NCI-H526 (cell line): ENCODE measurements at regions not wholly inside any gene's neighbourhood (a gene's known extent, or its start where the extent isn't known, plus 50 kb on each side); places are given as distances from the start of the nearest gene placed in this dataset.

Experiments
- DNase-seq, 2 experiments: peaks; one replicate each; lab custom pipeline; 2025; lab: John Stamatoyannopoulos, UW

DNA sequence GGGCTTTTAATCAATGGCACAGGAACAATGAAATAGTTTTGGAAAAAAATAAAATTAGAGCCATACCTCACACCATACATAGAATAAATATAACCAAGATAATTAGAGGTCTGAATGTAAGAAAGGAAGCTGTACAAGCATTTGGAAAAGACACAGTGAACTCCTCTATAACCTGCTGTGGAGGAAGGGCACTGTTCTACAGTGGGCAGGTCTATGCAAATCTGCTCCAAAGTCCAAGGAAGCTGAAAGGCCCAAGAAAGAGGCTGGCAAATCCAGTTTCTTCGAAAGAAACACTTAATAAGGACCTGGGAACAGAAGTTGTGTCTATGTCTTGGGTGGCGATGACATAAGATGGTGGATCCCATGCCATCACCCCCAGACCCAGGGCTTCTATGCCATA, 169.4 kb upstream of the RALGAPA2 start:
- no peak for DNase-seq

DNA sequence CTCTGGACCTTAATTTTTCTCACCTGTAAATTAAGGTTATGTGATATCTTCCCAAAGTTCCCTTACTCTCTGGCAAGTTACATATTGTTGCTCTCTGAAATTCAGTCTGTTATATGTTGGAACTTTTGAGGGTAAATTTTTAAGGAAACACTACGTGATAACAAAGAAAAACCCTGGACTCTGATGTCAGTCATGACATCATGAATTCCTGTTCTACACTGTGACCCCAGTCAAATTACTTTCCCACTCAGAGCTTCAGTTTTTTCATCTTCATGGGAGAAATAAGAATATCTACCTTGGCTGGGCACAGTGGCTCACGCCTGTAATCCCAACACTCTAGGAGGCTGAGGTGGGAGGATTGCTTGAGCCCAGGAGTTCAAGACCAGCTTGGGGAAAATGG, 164.6 kb upstream of the RALGAPA2 start:
- DNase-seq: no peak

DNA sequence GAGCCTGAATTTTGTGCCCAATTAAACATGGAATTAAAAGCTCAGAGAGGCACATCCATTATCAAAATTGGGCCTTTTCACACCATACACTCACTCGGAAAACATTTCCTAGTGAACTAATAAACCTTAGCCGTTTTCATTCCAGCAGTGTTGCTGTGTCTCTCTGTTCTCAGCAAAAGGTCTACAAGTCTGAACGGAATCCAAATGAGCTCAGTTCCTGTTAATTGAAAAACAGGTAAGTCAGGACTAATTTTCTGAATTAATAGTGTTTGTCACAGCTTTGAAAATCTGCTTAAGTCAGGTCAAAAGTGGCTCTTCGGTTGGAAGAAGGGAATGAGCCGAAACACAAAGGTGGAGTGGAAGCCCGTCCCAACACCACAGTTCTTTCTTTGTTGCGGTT, 163.3 kb upstream of the RALGAPA2 start:
- no peak for DNase-seq

DNA sequence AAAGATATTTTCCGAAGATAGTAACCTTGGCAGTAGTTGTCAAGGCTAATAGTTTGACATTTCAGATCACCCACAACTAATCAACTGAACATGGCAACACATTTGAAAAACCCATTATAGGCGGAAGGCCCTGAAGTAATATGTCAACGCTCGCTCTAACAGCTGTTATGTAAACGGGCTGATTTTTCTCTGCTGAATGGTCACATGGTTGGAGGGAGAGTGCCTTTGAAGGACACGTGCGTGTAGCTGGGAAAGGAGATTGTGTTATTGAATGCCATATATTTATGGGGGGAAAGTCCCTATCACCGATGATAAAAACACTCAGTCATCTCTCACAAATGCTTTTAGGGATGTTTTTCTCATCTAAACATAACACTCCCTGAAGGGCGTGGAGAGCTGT, 160.0 kb upstream of the RALGAPA2 start:
- no peak for DNase-seq

DNA sequence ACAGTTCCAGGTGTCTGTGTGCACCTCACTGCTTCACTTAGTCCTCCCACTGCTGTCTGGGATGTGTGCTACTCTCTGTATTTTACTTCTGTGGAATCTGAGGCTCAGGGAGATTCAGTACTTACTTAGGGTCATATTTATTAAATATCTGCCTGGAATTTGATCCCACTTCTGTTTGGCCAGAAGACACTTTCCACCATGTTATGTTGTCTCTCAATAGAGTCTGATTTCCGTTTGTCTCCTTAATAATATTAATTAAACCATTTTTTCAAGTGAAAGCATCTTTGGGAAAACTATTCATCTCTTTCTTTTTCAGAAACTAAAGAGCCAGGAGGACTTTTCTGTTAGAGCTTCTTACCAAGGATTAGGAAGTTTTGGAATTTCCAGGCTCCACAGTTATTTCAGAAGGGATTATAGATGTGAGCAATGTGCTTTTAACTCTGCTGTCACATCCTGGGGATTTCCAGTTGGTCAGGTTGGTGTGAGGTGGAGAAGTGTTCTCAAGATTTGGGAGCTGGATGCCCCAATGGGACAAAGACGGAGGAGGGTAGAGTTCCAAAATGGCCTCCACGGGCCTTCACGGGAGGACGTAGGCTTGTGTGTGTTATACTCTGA, 156.8 kb upstream of the RALGAPA2 start:
- DNase-seq: no peak

DNA sequence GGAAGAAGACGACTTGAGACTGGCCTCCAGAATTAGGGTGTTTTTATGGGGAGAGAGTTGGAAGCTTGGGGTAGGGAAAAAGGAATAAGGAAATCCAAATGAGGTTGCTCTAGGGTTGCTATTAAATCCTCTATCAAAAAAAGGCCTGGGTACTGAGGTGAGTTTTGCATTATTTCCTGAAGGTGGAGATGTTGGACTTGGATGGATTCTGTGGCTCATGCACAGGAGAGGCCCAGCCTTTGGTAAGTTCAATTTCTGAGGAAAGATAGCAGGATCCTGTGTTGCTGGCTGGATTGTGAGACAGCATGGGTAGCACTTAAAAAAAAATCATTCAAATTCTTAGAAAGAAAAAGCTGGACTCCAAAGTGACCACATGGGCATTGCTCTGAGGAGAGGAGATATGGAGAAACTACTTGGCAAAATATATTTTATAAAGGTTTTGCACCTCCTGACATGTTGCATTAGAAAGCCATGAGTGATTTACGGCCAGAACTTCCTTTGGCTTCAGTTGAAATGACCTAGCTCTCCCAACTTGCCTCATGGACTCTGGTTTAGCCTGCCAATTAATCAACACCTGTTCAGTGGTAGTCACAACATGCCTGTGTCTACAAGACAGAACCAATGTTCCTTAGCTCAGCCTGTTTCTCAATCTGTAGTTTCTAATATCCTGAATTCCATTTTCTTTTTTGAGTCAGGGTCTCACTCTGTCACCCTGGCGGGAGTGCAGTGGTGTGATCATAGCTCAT, 152.1 kb upstream of the RALGAPA2 start:
- peak; percentile 69 to 85 for DNase-seq

DNA sequence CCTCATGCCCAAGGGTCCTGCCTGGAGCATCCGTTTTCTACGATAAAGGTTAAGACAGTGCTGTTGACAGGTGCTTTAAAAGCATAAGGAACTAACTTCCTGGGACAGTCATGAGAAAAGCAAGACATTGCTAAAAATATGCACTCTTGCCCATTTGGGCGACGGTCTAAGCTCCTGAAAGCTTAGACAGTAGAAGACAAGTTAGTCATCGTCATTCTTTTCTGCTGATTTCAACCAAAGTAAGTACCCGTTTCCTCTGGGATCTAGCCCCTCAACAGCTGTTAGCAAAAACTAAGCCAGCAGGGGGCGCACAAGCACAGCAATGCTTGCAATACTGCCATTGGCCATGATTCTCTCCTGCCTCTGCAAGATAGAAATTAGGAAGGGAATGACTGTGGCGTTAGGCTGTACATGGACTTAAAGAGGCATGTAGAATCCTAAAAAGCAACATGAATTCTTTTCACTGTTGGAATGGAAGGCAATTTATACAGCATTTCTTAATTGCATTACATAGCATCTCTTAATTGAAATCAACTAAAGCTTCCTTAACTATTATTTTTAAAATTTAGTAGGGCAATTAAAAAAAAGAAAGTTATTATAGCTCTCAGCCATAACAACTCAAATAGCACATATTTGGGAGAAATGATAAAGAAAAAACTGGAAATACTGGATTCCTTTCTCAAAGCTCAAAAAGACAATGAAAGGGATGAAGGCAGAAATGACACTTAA, 147.8 kb upstream of the RALGAPA2 start:
- peak; percentile 79 to 96 for DNase-seq

DNA sequence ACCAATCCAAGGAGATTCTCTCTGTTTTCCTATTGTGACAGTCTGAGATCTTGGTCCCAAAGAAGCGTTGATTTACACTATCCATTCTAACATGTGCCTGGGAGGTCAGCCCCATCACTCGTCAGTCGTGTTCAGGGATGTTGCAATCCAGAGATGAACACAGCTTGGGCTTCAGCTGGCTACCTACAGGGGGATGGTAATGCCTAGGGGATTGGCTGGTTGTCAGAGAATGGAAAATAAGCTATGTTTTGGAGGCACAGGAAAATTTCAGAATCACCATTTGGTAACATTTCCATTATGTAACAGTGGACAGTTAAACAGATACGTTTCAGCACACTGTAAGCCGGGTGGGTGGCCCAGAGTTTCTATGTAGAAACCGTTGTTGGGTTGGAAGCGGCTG, 147.1 kb upstream of the RALGAPA2 start:
- DNase-seq: no peak

DNA sequence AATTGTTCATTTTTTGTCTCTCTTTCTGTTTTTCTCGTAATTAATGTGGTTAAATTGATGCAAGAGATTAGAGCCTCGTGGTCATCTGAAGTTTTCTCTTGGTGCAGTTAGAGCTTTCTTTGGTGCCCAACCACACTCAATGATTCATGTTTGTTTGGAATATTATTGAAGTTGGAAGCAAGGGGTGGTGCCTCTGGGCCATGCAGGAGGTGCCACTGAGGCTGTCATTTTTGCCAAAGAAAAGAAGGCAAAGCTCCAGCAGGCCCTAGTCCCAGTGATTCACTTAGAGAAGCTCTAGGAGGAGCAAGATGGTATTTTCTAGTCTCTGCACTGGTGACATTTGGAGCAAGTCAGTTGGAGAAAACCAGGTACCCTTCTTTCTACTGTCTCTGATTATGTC, 144.5 kb upstream of the RALGAPA2 start:
- DNase-seq: no peak

DNA sequence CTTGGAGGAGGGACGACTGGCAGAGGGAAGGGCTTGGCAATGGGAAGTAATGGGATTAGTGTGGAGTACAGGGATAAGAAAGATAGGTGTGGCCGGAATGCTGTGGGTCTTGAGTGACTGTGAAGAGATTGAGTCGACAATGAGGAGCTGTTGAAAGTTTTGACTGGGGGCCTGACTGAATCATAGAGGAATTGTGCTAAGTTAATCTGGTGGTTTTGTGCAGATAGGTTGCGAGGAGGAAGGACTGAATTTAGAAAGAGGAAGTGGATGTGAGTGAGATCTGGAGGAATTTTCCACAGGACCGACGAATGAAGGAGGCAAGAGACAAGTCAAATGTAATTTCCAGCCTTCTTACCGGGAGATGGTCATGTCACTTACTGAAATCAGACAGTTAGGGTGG, 143.9 kb upstream of the RALGAPA2 start:
- DNase-seq: no peak

DNA sequence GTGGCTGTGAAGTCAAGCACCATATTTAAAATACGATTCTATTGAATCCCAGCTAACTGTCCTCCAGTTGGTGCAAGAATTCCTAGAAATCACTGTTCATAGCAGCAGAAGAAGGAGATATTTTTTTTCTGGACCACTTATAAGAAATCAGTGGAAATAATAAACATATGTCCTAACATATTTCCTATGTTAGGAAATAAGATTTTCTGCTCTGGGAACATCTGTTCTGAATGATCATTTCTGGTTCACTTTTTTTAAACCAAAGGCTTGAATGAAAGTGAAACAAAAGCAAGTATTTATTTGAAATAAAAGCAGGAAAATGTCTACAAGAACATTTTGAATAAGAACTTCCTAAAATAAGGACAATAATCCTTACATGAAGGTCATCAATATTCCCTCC, 138.9 kb upstream of the RALGAPA2 start:
- DNase-seq: no peak

DNA sequence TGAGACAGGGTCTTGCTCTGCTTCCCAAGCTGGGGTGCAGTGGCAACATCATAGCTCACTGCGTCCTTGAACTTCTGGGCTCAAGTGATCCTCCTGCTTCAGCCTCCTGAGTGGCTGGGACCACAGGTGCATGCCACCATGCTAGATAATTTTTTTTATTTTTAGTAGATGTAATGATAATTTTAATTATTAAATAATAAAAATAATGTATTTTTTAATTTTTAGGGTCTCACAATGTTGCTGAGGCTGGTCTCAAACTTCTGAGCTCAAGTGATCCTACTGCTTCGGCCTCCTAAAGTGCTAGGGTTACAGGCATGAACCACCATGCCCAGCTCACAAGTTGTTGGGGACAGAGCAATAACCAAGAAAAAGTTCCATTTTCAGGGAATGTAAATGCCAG, 138.0 kb upstream of the RALGAPA2 start:
- DNase-seq: no peak

DNA sequence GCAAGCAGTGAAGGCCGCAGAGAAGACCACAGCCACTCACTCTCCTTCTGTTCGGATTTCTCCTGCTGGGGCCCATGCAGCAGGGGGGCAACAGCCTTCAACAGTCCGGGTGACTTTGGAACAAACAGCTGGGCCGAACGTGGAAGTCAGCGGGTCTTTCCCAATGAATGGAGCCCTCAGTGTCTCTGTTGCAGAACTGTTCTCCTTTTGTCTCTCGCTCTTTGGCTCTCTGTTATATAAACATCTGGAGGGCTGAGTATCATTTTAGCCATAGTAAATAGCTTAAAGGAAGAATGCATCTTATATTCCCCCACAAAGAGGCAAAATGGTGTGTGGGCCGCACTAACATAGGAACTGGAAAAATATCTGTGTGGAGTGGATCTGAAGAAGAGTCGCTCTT, 136.7 kb upstream of the RALGAPA2 start:
- DNase-seq: no peak

DNA sequence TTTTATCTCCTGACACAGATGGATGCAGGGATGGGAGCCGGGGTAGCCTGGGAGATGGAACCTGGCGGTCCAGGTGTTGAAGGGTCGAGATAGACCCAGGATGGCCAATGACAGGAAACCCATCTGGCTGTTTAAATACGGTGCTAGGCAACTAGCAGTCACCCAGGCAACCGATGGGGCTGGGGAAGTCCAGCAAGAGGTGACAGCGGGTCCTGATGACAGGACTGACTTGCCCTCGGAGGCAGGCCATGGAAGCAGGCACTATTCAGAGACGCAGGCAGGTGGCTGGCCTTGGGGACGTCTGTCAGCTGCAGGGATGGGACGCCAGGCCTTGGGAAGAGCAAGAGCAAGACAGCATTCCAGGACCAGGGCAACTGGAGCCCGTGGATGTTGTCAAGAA, 135.4 kb upstream of the RALGAPA2 start:
- no peak for DNase-seq

DNA sequence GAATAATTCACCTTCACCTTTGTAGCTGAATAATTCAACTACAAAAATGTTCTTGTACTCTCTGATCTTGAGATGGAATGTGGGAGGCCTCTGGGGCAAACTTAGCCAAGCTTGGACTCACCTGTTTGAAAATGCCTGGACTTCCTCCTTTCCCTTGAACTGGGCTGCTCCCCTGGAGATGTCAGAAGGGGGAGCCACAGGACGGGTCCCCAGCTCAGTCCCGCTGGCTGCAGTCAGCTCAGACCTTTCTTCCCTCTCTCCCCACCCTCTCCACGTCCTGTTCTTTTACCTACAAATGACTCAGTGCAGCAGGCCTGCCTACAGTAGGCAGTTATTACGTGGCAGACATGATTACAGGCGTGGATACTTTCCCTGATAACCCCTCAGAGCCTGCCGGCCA, 131.5 kb upstream of the RALGAPA2 start:
- DNase-seq: peak in 1 of 2 experiments; percentile 21

DNA sequence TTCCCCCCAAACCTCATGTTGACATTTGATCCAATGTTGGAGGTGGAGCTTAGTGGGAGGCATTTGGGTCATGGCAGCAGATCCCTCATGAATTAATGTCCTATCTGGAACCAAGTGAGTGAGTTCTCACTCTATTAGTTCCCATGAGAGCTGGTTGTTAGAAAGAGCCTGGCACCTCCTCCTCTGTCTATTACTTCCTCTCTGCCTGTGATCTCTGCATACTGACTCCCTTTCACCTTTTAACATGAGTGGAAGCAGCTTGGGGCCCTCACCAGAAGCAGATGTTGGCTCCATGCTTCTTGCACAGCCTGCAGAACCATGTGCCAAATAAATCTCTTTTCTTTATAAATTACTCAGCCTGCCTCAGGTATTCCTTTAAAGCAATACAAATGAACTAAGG, 127.3 kb upstream of the RALGAPA2 start:
- DNase-seq: no peak

DNA sequence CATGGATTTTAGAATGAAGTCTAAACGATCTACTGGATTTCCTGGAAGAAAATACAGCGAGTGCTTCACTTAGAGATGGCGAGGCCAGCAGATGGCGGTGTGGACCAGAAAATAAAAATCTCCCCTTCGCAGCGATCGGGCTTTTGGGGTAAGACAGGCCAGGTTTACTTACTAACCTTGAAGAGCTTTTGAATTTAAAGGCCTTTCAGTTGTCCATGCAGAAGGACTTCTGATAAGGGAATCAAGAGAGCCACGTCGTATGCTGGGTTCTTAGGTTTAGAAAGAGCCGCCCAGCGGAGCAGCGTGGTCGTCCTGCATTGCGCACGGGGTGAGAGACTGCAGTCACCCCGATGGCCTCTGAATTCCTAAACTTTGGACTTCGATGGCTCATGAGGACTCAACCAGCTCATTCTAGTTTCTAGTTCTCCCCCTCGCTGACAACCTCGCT, 125.2 kb upstream of the RALGAPA2 start:
- peak; percentile 45 to 83 for DNase-seq

DNA sequence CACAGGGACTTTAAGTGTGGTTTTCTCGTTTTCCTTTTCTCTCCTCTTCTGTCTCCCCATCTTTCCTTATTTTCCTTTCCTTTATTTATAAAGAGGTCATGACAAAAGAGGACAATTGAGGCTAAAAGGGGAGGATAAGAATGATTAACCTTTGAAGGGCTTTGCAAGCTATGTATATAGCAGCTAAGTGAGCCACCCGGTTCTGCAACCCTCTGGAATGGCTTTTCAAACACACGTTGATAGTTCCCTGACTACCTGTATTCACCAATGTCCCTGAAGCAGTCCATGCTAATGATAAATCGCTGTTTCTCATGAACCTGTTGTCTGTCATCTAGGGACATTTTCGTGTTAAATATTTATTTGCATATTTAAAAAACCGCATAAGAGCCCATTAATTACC, 124.4 kb upstream of the RALGAPA2 start:
- peak; percentile 29 to 61 for DNase-seq

DNA sequence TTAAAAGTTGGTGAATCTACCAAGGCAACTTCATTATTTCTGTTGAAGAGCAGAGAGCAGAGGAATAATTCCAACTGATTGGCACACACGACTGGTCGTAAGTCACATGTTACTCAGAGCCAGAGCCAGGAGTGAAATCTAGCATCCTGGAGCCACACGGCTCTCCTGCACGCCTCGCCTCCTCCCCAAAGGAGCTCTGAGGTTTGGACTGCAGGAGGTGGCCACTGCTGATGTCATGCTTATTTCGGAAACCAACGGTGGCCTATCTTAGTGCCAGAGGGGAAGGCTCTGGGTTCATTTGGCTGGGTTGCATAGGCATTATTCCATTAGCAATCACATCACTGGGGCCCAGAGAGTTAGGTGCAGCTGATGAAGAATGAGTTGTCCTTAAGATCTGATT, 123.5 kb upstream of the RALGAPA2 start:
- DNase-seq: no peak

DNA sequence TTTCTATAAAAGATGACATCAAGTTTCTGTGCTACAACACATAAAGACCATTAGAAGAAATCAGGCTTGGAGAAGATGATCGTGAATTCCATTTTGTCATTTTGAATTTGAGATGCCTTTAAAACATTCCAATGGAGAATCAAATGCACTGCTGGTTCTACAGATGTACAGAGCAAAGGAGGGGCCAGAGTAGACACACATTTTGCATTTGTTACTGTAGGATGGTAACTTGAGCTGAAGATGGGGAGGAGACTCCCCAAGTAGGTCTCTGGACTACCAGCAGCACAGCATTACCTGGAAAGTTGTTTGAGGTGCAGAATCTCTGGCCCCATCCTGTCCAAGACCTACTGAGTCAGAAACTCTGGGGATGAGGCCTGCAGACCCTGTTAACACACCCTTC, 121.6 kb upstream of the RALGAPA2 start:
- no peak for DNase-seq

DNA sequence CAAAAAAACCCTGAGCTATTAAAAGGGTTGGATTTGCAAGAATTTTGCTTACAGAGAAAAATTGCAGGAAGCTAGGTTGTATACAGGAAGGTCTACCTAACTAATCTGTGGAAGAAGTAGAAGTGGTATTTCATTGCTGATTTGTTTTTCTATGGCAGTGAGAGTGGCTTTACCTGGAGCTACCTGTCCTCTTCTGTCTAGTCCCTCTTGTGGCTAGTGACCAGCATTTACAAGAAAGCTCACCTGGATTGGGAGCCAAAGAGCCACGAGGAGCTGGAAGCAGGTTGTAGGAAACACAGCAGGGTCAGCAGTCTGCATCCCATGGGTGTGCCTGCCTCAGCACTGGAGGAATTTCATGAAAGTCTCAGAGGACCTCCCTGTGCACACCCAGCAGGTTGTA, 120.3 kb upstream of the RALGAPA2 start:
- no peak for DNase-seq

DNA sequence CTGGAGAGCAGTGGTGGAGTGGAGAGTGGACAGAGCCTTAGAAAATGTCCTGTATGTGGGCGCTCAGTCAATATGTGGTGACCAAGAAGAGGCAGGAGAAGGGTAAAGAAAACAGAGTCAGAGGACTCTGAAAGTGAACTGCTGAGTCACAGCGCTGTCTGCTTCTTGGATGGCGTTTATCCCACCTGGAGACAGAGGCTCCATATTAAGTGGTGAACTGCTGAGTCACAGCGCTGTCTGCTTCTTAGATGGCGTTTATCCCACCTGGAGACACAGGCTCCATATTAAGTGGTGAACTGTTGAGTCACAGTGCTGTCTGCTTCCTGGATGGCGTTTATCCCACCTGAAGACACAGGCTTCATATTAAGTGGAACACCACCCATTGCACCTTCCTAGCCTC, 119.3 kb upstream of the RALGAPA2 start:
- no peak for DNase-seq

DNA sequence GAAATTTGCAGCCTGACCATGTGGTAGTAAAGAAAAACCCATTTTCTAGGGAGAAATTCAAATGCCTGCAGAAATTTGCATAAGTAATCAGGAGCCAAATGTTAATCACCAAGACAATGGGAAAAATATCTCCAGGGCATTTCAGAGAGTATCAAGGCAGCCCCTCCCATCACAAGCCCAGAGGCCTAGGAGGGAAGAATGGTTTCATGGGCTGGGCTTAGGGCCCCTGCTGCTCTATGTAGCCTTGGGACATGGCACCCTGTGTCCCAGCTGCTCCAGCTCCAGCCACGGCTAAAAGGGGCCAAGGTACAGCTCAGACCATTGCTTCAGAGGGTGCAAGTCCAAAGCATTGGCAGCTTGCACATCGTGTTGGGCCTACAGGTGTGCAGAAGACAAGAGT, 117.2 kb upstream of the RALGAPA2 start:
- peak; percentile 48 to 57 for DNase-seq
